Uterus (tissue), 2 donors: ENCODE measurements at regions not wholly inside any gene's neighbourhood (a gene's known extent, or its start where the extent isn't known, plus 50 kb on each side); places are given as distances from the start of the nearest gene placed in this dataset.

Experiments
- CTCF ChIP-seq, 4 experiments: fragments of 200-600 bp in 2 of 4; fragments of 450-650 bp in 2 of 4; sonication (generic) in 2 of 4; IDR thresholded peaks; one replicate each; pipeline ENCODE4 v1.5.1; 2016 to 2019; ENCODE audit warnings: antibody characterized with exemption in 4 of 4, mild to moderate bottlenecking in 2 of 4, moderate library complexity in 1 of 4
- POLR2A ChIP-seq, 2 donors: fragments of 450-650 bp; IDR thresholded peaks; one replicate each; pipeline ENCODE4 v1.6.1; 2016; ENCODE audit warnings: antibody characterized with exemption in 2 of 2, mild to moderate bottlenecking in 1 of 2, moderate library complexity in 1 of 2

- no peak for TF ChIP-seq POLR2A (IDR thresholded peaks at IDR 0.05)
- TF ChIP-seq CTCF (IDR thresholded peaks at IDR 0.05), result no peak
Observed at GRCh38 chr7:9502269-9502668, 1068.9 kb downstream of the NXPH1 start.
